ENCODE measurements at regions not wholly inside any gene's neighbourhood (a gene's known extent, or its start where the extent isn't known, plus 50 kb on each side); places are given as distances from the start of the nearest gene placed in this dataset.
"Not testable (repeated sequence)": the region's sequence is repeated elsewhere in the genome, so short reads cannot be mapped to it uniquely, and the experiment has no call there.

DNA sequence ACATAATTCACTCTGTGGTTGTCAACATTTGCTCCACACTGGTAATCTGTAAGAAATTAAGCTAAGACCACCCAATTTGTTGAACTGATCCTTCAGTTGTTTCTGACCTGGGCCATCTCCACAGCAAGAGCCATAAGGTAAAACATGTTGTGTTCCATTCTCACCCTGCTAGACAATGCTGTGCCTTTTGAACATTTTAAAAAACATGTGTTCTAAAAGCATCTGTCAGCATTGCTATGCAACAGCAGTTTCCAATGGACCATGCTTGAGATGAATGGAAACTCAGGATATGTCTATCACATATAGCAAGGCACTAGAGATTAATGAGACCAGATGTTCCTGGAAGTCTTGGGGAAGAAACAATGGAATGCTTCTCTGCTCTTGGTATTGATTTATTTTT is 455.1 kb upstream of the RGMB start:
- DNase-seq (ENCODE audit: low spot score in 2 of 2): no peak
- no peaks in the 10 kb centered on the region for H3K36me3 ChIP-seq (replicated peaks)
- no peaks in the 10 kb centered on the region for H3K27me3 ChIP-seq (ENCODE audit: low read depth)
- no peaks in the 10 kb centered on the region for H3K9me3 ChIP-seq
- no peak overlapping the region for H3K4me3 ChIP-seq
- H3K4me1 ChIP-seq: no peaks in the 10 kb centered on the region
- in situ Hi-C loops (cut with MboI; ENCODE audit: low sequenced_read_pairs): no loop called here

DNA sequence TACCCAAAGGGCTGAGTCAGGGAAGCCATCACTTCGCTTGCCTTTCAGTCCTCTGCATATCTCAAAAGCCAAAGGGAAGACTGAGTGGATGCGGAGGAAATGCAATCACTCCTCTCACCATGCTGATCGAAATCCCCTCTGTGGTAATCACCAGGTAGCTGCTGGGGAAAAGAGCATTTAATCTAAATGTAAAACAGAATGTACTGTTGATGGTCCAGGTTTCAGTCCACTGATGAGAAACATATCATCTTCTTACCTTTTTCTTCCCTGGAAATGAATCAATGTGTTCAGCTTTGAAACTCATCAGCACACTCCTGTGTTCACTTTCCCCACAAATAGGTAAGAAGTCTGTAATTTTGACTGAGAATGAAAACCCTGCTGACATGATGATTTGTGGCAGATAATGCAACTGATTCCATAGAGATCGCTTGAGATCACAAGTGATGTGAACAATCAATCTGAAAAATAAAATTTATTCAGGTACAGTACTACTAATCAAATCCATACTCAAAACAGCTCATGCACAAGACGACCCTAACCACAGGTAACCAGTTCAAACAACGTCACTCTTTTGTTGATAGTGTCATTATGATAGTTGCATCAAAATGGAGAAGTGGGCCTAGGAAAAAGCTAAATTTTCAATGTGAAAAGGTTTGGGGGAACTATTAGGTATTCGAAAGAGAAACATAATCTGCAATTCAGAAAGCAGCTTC is 454.0 kb upstream of the RGMB start:
- DNase-seq (ENCODE audit: low spot score in 2 of 2): no peak
- Histone ChIP-seq H3K9me3 (no peaks in the 10 kb centered on the region), H3K27me3 (ENCODE audit: low read depth) (no peaks in the 10 kb centered on the region), H3K36me3 (replicated peaks) (no peaks in the 10 kb centered on the region), H3K4me1 (no peaks in the 10 kb centered on the region), H3K4me3 (no peak overlapping the region)
- in situ Hi-C loops (cut with MboI; ENCODE audit: low sequenced_read_pairs): no loop called here

DNA sequence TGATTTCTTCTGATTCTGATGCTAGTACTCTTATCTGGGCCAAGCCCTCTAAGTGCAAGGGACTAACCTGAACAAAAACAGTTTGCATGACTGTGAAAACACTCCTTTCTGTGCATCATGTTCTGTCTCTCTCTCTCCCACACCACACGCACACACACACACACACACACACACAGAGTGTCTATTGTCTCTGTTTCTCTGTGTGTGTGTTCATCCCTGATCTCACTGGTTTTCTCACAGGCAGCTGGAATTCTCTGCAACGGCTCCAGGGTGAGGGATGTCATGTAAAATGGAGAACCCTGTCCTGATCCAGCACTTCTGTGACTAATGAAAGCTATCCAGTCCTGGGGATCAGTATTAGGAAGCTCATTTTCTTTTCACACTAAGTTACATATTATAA is 453.1 kb upstream of the RGMB start:
- no peak for DNase-seq (ENCODE audit: low spot score in 2 of 2)
- no peaks in the 10 kb centered on the region for H3K4me1 ChIP-seq
- no peak overlapping the region for H3K4me3 ChIP-seq
- H3K36me3 ChIP-seq (replicated peaks): no peaks in the 10 kb centered on the region
- in situ Hi-C loops (cut with MboI; ENCODE audit: low sequenced_read_pairs): no loop called here
- H3K27me3 ChIP-seq (ENCODE audit: low read depth): no peaks in the 10 kb centered on the region
- no peaks in the 10 kb centered on the region for H3K9me3 ChIP-seq

DNA sequence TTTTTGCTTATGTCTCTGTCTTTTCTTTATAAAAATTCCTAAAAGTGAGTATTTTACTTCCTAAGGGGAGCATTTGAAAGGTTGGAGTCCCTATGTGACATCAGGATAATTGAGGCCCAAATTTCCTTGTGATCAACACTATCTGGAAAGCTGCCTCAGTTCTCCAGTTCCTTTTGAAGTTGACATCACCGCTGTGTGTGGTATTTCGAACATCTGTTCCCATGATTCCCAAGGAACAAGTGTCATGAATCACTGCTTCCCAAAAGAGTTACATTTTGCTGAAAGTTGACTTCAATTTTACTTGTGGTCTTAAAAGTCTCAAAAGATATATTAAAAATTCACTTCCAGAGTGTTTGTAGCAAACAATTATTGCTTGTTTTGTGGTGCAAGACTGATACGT is 452.1 kb upstream of the RGMB start:
- Histone ChIP-seq H3K4me1 (no peaks in the 10 kb centered on the region), H3K4me3 (no peak overlapping the region), H3K9me3 (no peaks in the 10 kb centered on the region), H3K27me3 (ENCODE audit: low read depth) (no peaks in the 10 kb centered on the region), H3K36me3 (replicated peaks) (no peaks in the 10 kb centered on the region)
- DNase-seq (ENCODE audit: low spot score in 2 of 2): no peak
- in situ Hi-C loops (cut with MboI; ENCODE audit: low sequenced_read_pairs): no loop called here

DNA sequence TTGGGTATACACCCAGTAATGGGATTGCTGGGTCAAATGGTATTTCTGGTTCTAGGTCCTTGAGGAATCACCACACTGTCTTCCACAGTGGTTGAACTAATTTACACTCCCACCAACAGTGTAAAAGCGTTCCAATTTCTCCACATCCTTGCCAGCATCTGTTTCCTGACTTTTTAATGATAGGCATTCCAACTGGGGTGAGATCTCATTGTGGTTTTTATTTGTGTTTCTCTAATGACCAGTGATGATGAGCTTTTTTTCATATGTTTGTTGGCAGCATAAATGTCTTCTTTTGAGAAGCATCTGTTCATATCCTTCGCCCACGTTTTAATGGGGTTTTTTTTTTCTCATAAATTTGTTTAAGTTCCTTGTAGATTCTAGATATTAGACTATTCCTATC is 448.3 kb upstream of the RGMB start:
- H3K4me1 ChIP-seq; in situ Hi-C loops (cut with MboI; ENCODE audit: low sequenced_read_pairs); H3K9me3 ChIP-seq; H3K36me3 ChIP-seq (replicated peaks); H3K4me3 ChIP-seq; DNase-seq (ENCODE audit: low spot score in 2 of 2); H3K27me3 ChIP-seq (ENCODE audit: low read depth): not testable (repeated sequence)

DNA sequence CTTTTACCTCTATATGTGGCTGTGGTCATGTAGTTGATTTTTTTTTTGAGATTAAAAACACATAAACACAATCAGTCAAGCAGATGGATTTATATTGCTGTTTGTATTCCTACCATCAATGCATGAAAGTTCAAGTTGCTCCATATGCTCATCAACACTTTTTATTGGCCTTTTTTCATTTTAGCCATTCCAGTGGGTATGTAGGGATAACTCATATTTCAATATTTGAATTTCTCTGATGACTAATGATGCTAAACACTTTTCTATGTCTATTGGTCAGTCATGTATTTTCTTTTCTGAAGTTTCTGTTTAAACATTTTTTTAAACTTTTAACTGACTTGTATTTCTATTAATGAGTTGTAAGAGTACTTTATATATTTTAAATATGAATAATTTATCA is 445.4 kb upstream of the RGMB start:
- in situ Hi-C loops (cut with MboI; ENCODE audit: low sequenced_read_pairs): no loop called here
- no peaks in the 10 kb centered on the region for H3K9me3 ChIP-seq

DNA sequence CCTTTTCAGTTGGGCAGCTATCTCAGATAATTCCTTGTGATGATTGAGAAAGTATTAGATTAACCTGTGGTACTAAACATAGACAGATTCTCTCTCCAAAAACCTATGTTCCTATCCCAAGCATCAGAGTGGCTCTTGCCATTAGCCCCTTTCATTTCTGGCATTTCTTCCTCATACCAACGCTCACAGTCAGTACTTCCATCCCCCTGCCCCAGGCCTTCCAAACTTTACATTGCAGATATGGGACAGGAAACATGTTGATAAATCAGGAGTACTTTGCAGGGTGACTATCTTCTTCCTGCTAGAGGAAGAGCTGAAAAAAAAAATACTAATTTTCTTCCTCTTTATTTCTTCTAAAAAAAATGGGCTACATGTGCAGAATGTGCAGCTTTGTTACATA is 442.6 kb upstream of the RGMB start:
- H3K36me3 ChIP-seq (replicated peaks): no peaks in the 10 kb centered on the region
- no peak overlapping the region for H3K4me3 ChIP-seq
- H3K4me1 ChIP-seq: no peaks in the 10 kb centered on the region
- no peaks in the 10 kb centered on the region for H3K27me3 ChIP-seq (ENCODE audit: low read depth)
- in situ Hi-C loops (cut with MboI; ENCODE audit: low sequenced_read_pairs): no loop called here
- DNase-seq (ENCODE audit: low spot score in 2 of 2): no peak
- H3K9me3 ChIP-seq: no peaks in the 10 kb centered on the region

More for the DNA sequence above, 445.4 kb upstream of the RGMB start:
- Histone ChIP-seq H3K27me3 (ENCODE audit: low read depth) (no peaks in the 10 kb centered on the region), H3K36me3 (replicated peaks) (no peaks in the 10 kb centered on the region), H3K4me3 (no peak overlapping the region), H3K4me1 (no peaks in the 10 kb centered on the region)
- no peak for DNase-seq (ENCODE audit: low spot score in 2 of 2)

DNA sequence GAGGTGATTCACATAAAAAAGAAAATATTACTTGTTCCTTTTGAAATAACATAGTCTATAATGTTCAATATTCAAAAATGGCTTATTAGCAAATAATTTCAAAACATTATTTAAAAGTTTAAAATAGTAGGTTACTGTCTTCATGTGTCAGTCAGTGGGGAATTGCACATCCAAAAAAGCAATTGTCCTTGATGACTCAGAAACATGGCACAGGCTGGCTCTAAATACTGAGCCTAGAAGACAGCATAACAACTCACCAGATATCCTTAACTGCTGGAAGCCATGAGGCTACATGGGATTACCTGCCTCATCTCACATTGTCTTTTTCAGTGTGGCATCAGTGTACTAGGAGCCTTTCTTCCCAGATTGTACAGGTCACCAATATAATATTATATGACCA is 439.5 kb upstream of the RGMB start:
- Histone ChIP-seq H3K4me1 (no peaks in the 10 kb centered on the region), H3K36me3 (replicated peaks) (no peaks in the 10 kb centered on the region), H3K4me3 (no peak overlapping the region), H3K27me3 (ENCODE audit: low read depth) (no peaks in the 10 kb centered on the region), H3K9me3 (no peaks in the 10 kb centered on the region)
- in situ Hi-C loops (cut with MboI; ENCODE audit: low sequenced_read_pairs): no loop called here
- no peak for DNase-seq (ENCODE audit: low spot score in 2 of 2)

DNA sequence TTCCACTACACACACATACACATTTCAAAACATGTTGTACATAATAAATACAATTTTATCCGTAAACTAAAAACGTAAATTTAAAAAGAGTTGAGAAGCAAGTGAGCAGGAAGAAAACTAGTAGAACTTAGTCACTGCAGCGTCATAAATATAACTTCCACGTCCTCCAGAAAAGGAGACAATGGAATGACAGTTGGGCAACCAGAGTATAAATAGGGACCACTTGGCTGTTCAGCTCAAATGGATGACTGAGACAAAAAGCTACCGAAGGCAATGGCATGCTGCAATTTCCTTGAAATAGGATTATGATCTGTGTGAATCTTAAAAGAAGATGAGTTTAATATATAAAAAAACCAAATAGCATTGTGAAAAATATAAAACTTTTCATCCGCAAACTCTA is 438.5 kb upstream of the RGMB start:
- Histone ChIP-seq H3K27me3 (ENCODE audit: low read depth) (no peaks in the 10 kb centered on the region), H3K4me1 (no peaks in the 10 kb centered on the region), H3K4me3 (no peak overlapping the region), H3K36me3 (replicated peaks) (no peaks in the 10 kb centered on the region), H3K9me3 (no peaks in the 10 kb centered on the region)
- no peak for DNase-seq (ENCODE audit: low spot score in 2 of 2)
- in situ Hi-C loops (cut with MboI; ENCODE audit: low sequenced_read_pairs): no loop called here

DNA sequence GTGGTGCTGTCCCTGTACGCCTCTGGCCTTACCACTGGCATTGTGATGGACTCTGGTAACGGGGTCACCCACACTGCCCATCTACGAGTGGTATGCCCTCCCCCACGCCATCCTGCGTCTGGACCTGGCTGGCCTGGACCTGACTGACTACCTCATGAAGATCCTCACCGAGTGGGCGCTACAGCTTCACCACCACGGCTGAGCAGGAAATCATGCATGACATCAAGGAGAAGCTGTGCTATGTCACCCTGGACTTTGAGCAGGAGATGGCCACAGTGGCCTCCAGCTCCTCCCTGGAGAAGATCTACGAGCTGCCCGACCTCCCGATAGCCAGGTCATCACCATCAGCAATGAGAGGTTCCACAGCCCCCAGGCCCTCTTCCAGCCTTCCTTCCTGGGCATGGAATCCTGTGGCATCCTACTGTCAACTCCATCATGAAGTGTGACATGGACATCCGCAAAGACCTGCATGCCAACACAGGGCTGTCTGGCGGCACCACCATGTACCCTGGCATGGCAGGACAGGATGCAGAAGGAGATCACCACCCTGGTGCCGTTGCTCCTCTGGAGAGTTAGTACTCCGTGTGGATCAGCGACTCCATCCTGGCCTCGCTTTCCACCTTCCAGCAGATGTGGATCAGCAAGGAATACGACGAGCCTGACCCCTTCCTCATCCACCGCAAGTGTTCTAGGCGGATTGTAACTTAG is 434.2 kb upstream of the RGMB start:
- no peaks in the 10 kb centered on the region for H3K9me3 ChIP-seq
- H3K36me3 ChIP-seq (replicated peaks): no peaks in the 10 kb centered on the region
- no peaks in the 10 kb centered on the region for H3K27me3 ChIP-seq (ENCODE audit: low read depth)
- DNase-seq (ENCODE audit: low spot score in 2 of 2): no peak
- H3K4me1 ChIP-seq: no peaks in the 10 kb centered on the region
- in situ Hi-C loops (cut with MboI; ENCODE audit: low sequenced_read_pairs): no loop called here
- no peak overlapping the region for H3K4me3 ChIP-seq

DNA sequence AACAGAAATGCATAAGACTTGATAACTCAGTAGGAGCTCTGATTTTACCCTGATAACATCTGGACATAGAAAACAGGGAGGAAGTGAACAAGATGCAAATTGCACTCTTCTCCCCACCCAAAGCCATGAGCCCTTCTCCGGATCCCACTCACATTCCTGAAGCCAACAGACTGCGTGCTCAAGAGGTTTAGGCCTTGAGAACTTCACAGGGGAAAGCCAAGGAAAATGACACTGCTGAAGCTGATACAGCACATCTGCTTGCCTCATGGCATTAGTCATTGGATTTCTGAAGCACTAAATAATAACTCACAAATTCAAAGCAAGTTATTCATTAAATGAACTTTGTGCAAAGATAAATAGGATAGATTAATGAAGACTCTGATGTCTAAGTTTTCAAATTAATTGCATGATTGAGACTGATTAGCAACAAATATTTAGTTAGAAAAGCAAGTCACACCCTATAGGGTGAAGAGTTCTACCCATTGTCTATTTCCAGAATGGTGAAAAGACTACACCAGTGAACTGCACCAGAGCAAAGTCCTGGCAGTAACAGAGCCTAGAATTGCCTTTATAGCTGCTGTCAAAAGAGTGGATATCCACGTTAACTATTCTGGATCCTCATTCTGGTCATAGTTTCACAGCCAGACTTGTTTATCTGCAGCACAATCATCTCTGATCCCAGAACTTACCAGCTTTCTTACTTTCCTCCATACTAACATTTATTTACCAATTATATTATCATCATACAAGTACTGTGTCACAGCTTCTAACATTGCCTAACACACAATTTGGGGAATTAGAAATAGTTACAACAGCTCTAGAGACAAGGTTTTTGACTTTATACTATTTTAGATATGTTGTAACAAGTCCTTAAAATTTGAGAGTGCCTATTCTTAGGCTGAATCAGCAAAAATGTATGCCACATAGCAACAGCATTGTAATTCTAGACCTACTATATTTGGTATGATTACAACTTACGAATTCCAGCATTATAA is 432.1 kb upstream of the RGMB start:
- no peaks in the 10 kb centered on the region for H3K36me3 ChIP-seq (replicated peaks)
- no peak for DNase-seq (ENCODE audit: low spot score in 2 of 2)
- in situ Hi-C loops (cut with MboI; ENCODE audit: low sequenced_read_pairs): no loop called here
- no peaks in the 10 kb centered on the region for H3K27me3 ChIP-seq (ENCODE audit: low read depth)
- no peaks in the 10 kb centered on the region for H3K9me3 ChIP-seq
- H3K4me3 ChIP-seq: no peak overlapping the region
- H3K4me1 ChIP-seq: no peaks in the 10 kb centered on the region

DNA sequence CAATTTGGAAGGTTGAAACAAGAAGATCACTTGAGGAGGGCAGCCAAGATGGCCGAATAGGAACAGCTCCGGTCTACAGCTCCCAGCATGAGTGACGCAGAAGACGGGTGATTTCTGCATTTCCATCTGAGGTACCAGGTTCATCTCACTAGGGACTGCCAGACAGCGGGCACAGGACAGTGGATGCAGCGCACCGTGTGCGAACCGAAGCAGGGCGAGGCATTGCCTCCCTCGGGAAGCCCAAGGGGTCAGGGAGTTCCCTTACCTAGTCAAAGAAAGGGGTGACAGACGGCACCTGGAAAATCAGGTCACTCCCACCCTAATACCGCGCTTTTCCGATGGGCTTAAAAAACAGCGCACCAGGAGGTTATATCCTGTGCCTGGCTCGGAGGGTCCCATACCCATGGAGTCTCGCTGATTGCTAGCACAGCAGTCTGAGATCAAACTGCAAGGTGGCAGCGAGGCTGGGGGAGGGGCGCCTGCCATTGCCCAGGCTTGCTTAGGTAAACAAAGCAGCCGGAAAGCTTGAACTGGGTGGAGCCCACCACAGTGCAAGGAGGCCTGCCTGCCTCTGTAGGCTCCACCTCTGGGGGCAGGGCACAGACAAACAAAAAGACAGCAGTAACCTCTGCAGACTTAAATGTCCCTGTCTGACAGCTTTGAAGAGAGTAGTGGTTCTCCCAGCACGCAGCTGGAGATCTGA is 430.4 kb upstream of the RGMB start:
- H3K9me3 ChIP-seq; H3K4me3 ChIP-seq; H3K4me1 ChIP-seq; DNase-seq (ENCODE audit: low spot score in 2 of 2); in situ Hi-C loops (cut with MboI; ENCODE audit: low sequenced_read_pairs); H3K27me3 ChIP-seq (ENCODE audit: low read depth); H3K36me3 ChIP-seq (replicated peaks): not testable (repeated sequence)

DNA sequence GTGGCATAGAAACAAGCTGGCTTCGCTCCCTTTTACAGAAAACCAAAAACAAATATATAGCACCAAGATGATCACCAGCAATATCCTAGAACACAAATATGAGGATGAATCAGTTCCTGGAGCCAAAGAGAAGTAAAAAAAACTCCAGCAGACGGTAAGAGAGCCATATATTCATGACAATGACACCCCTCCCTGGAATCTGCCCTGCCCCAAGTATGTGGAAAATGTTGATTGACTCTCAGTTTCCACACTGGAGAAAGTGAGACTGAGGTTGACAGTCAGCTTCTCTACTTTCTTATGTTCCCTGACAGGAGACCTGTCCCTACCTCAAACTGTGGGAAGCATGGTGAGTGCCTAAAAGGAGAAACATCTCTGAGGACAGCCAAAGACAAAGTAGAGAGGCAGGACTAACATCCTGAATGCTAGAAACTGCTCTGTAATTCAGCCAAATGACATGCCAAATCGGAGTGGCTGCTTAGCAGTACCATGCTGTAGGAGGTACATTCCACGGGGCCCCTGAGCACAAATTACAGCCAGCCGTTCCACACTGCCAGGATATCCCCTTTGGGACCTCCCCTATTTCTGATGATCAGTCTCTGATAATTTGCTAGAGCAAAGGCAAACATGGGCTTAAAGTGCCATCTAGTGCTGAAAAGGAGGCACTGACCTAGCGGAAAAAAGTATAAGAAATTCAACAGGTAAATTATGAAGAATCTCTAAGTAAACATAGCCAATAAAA is 424.0 kb upstream of the RGMB start:
- in situ Hi-C loops (cut with MboI; ENCODE audit: low sequenced_read_pairs): no loop called here
- H3K36me3 ChIP-seq (replicated peaks): no peaks in the 10 kb centered on the region
- peaks cover 3% of the 10 kb centered on the region; the same call in 1 of the 2 replicates for H3K9me3 ChIP-seq
- H3K27me3 ChIP-seq (ENCODE audit: low read depth): no peaks in the 10 kb centered on the region
- DNase-seq (ENCODE audit: low spot score in 2 of 2): no peak
- no peaks in the 10 kb centered on the region for H3K4me1 ChIP-seq
- H3K4me3 ChIP-seq: no peak overlapping the region

Data from HAP-1 (cell line).